ENCODE measurements at regions not wholly inside any gene's neighbourhood (a gene's known extent, or its start where the extent isn't known, plus 50 kb on each side); places are given as distances from the start of the nearest gene placed in this dataset.

- no peaks in the 10 kb centered on the region for H3K36me3 ChIP-seq (replicated peaks in 1 of 2; ENCODE audit: control insufficient read depth in 1 of 2, insufficient read depth in 2 of 2, low read length in 2 of 2)
- 0 out of 5 replicates have a peak, but pooled peaks cover 0 to 10% of the 10 kb centered on the region in 2 experiments for H3K27me3 ChIP-seq (ENCODE audit: control insufficient read depth in 1 of 2, insufficient read depth in 2 of 2, low read length in 2 of 2)
- FAIRE-seq (no peak), ATAC-seq (no peak), DNase-seq (ENCODE audit: low spot score) (no peak)
- BruUV-seq (replicated peaks) = no TSS peak
- no peak overlapping the region for H3K27ac ChIP-seq (ENCODE audit: extremely low read length, insufficient read depth, low read length)
- 11% methylated on average over 4 of the region's 4 CpGs for WGBS (ENCODE audit: low lambda C conversion rate)
- no peaks in the 10 kb centered on the region for H3K4me1 ChIP-seq (ENCODE audit: insufficient read depth, low read length)
- TF ChIP-seq MAFF (IDR thresholded peaks at IDR 0.05; ENCODE audit: low read depth, low read length) = 0 out of 2 replicates have a peak, but pooled peaks have one; percentile 11
- no peak for TF ChIP-seq POGK (CRISPR knock-in tag; conservative IDR thresholded peaks at IDR 0.05)
- TF ChIP-seq GLMP (CRISPR knock-in tag; IDR thresholded peaks at IDR 0.05; ENCODE audit: borderline replicate concordance) = no peak
- peak; percentile 43 to 62; a peak in 2 of 4 replicates for TF ChIP-seq MAFK (conservative IDR thresholded peaks at IDR 0.05 in 1 of 2, IDR thresholded peaks at IDR 0.05 in 1 of 2; ENCODE audit: low read length in 2 of 2)
- intact Hi-C loops (cut with micrococcal nuclease; ENCODE audit: unreplicated experiment) (no loop called here), in situ Hi-C loops (cut with HindIII; ENCODE audit: extremely low pct_ligation_motif_present, low pct_unique_long_range_greater_than_20kb) (no loop called here)
- no peak overlapping the region for H2AFZ ChIP-seq (ENCODE audit: low read length)
- no peak overlapping the region for H3K9ac ChIP-seq (ENCODE audit: insufficient read depth, low read depth, low read length)
- no peak overlapping the region for H3K4me2 ChIP-seq (ENCODE audit: low read depth, low read length)
- POLR2A ChIA-PET = no interaction called here
- no peak overlapping the region for H3K4me3 ChIP-seq (replicated peaks in 1 of 3; ENCODE audit: insufficient read depth in 1 of 3, low read depth in 2 of 3, low read length in 3 of 3)
- H3K9me3 ChIP-seq (ENCODE audit: low read length) = no peaks in the 10 kb centered on the region
- CTCF ChIA-PET (ENCODE audit: low intra/inter-chr PET ratio, low total read pairs) = no interaction called here
- no peaks in the 10 kb centered on the region for H3K79me2 ChIP-seq (ENCODE audit: insufficient read depth, low read length)
- no peaks in the 10 kb centered on the region for H4K20me1 ChIP-seq (ENCODE audit: insufficient read depth, low read length)
Measured at GRCh38 chr6:105816847-105817246, 269.3 kb upstream of the PRDM1 start.
